ENCODE measurements at regions not wholly inside any gene's neighbourhood (a gene's known extent, or its start where the extent isn't known, plus 50 kb on each side); places are given as distances from the start of the nearest gene placed in this dataset.

- Histone ChIP-seq H2BK5ac (ENCODE audit: low read depth, low read length, poor library complexity) (no peak overlapping the region), H3K9ac (ENCODE audit: low read length) (no peak overlapping the region), H3K79me1 (ENCODE audit: low read length) (no peaks in the 10 kb centered on the region), H2AK5ac (ENCODE audit: low read length) (no peak overlapping the region), H3K4me1 (ENCODE audit: control insufficient read depth in 1 of 2, insufficient read depth in 2 of 2, low read length in 2 of 2) (no peaks in the 10 kb centered on the region), H2BK12ac (ENCODE audit: low read length) (no peak overlapping the region), H3K4me2 (ENCODE audit: low read length) (no peak overlapping the region), H3K9me3 (ENCODE audit: insufficient read depth, low read depth, low read length) (peaks cover 6% of the 10 kb centered on the region), H3K36me3 (ENCODE audit: control insufficient read depth in 1 of 2, insufficient read depth in 2 of 2, low read length in 2 of 2) (no peaks in the 10 kb centered on the region), H2BK120ac (ENCODE audit: insufficient read depth, low read length, poor library complexity) (no peak overlapping the region), H3K23ac (ENCODE audit: low read length) (no peak overlapping the region), H4K91ac (ENCODE audit: low read depth, low read length) (no peak overlapping the region), H3K4me3 (ENCODE audit: low read depth, low read length) (no peak overlapping the region), H2AFZ (ENCODE audit: insufficient read depth, low read length, poor library complexity) (no peak overlapping the region), H4K12ac (ENCODE audit: low read depth, low read length) (no peak overlapping the region), H3K27ac (ENCODE audit: low read depth, low read length) (no peak overlapping the region), H3K14ac (ENCODE audit: low read length) (no peak overlapping the region), H3K27me3 (ENCODE audit: insufficient read depth, low read length) (no peaks in the 10 kb centered on the region), H4K8ac (ENCODE audit: low read depth, low read length) (no peak overlapping the region), H3K79me2 (ENCODE audit: control insufficient read depth, insufficient read depth, low read length, poor library complexity) (no peaks in the 10 kb centered on the region), H3K4ac (ENCODE audit: low read depth, low read length) (no peak overlapping the region), H3K18ac (ENCODE audit: low read length) (no peak overlapping the region)
- no peak for DNase-seq
- no CpG with 5 or more reads among the region's 5 CpGs for WGBS (ENCODE audit: extremely low coverage, insufficient coverage, insufficient read length)
Measured at GRCh38 chr11:119519796-119520195, 96.8 kb upstream of the THY1 start.

DNA sequence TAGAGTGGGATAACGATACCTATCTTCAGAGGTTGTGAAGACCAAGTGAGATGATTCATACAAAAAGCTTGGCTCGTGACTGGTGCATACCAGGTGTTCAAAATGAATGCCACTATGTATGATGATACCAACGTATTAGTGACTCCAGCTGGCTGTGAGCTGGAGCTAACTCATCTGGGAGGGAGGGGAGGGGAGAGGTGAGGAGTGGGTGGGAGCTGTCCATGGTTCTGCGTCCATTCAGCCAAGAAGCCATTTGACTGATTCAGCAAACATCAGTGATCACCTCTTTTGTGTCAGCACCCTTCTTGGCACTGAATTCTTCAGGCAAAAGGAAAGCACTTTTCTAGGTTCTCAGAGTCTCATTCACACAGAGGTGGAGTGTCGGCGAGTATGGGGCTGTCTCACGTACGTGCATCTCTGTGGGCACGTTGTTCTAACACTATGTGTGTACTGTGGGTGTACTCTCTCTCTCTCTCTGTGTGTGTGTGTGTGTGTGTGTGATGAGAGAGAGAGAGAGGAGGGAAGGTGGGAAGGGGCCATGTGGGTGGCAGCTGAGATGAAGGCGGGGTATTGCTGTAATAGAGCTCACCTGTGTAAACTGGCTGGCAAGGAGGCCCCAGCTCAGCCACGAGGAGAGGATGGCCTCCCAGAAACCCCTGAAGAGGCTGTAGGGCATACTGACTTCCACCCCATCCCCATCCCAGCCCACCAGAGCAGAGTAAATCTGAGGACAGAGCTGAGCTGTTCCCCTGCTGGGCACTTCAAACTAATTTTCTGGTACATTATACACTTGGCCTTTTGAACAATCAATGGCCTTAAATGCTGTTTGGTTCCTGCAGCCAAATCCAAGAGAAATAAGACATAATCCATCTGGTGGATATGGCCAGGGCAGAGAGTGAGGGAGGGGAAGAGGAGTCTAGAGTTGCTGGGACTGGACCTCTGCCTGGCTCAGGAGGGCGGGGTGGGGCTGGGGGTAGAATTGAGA lies 96.1 kb upstream of the THY1 start:
- WGBS (ENCODE audit: extremely low coverage, insufficient coverage, insufficient read length): no CpG with 5 or more reads among the region's 12 CpGs
- DNase-seq: peak in 1 of 2 donors; percentile 18
- Histone ChIP-seq H3K36me3 (ENCODE audit: control insufficient read depth in 1 of 2, insufficient read depth in 2 of 2, low read length in 2 of 2) (no peaks in the 10 kb centered on the region), H4K91ac (ENCODE audit: low read depth, low read length) (no peak overlapping the region), H3K27ac (ENCODE audit: low read depth, low read length) (no peak overlapping the region), H3K14ac (ENCODE audit: low read length) (no peak overlapping the region), H3K79me2 (ENCODE audit: control insufficient read depth, insufficient read depth, low read length, poor library complexity) (no peaks in the 10 kb centered on the region), H2AFZ (ENCODE audit: insufficient read depth, low read length, poor library complexity) (no peak overlapping the region), H4K12ac (ENCODE audit: low read depth, low read length) (no peak overlapping the region), H3K4me2 (ENCODE audit: low read length) (no peak overlapping the region), H3K4ac (ENCODE audit: low read depth, low read length) (no peak overlapping the region), H3K27me3 (ENCODE audit: insufficient read depth, low read length) (no peaks in the 10 kb centered on the region), H2BK12ac (ENCODE audit: low read length) (no peak overlapping the region), H3K79me1 (ENCODE audit: low read length) (no peaks in the 10 kb centered on the region), H3K9me3 (ENCODE audit: insufficient read depth, low read depth, low read length) (peaks cover 6% of the 10 kb centered on the region), H2BK120ac (ENCODE audit: insufficient read depth, low read length, poor library complexity) (no peak overlapping the region), H2AK5ac (ENCODE audit: low read length) (no peak overlapping the region), H3K4me1 (ENCODE audit: control insufficient read depth in 1 of 2, insufficient read depth in 2 of 2, low read length in 2 of 2) (no peaks in the 10 kb centered on the region), H3K9ac (ENCODE audit: low read length) (no peak overlapping the region), H4K8ac (ENCODE audit: low read depth, low read length) (no peak overlapping the region), H2BK5ac (ENCODE audit: low read depth, low read length, poor library complexity) (no peak overlapping the region), H3K18ac (ENCODE audit: low read length) (no peak overlapping the region), H3K4me3 (ENCODE audit: low read depth, low read length) (no peak overlapping the region), H3K23ac (ENCODE audit: low read length) (no peak overlapping the region)

- Histone ChIP-seq H2BK5ac (ENCODE audit: low read depth, low read length, poor library complexity) (no peak overlapping the region), H3K4ac (ENCODE audit: low read depth, low read length) (no peak overlapping the region), H2BK120ac (ENCODE audit: insufficient read depth, low read length, poor library complexity) (no peak overlapping the region), H3K36me3 (ENCODE audit: control insufficient read depth in 1 of 2, insufficient read depth in 2 of 2, low read length in 2 of 2) (no peaks in the 10 kb centered on the region), H3K18ac (ENCODE audit: low read length) (no peak overlapping the region), H3K23ac (ENCODE audit: low read length) (no peak overlapping the region), H3K4me3 (ENCODE audit: low read depth, low read length) (no peak overlapping the region), H4K12ac (ENCODE audit: low read depth, low read length) (no peak overlapping the region), H3K14ac (ENCODE audit: low read length) (no peak overlapping the region), H2AFZ (ENCODE audit: insufficient read depth, low read length, poor library complexity) (no peak overlapping the region), H3K9ac (ENCODE audit: low read length) (no peak overlapping the region), H2AK5ac (ENCODE audit: low read length) (no peak overlapping the region), H3K9me3 (ENCODE audit: insufficient read depth, low read depth, low read length) (peaks cover 7% of the 10 kb centered on the region), H3K79me2 (ENCODE audit: control insufficient read depth, insufficient read depth, low read length, poor library complexity) (no peaks in the 10 kb centered on the region), H3K4me2 (ENCODE audit: low read length) (no peak overlapping the region), H4K91ac (ENCODE audit: low read depth, low read length) (no peak overlapping the region), H2BK12ac (ENCODE audit: low read length) (no peak overlapping the region), H3K27me3 (ENCODE audit: insufficient read depth, low read length) (no peaks in the 10 kb centered on the region), H4K8ac (ENCODE audit: low read depth, low read length) (no peak overlapping the region), H3K27ac (ENCODE audit: low read depth, low read length) (no peak overlapping the region), H3K79me1 (ENCODE audit: low read length) (no peaks in the 10 kb centered on the region), H3K4me1 (ENCODE audit: control insufficient read depth in 1 of 2, insufficient read depth in 2 of 2, low read length in 2 of 2) (no peaks in the 10 kb centered on the region)
- DNase-seq: no peak
- no CpG with 5 or more reads among the region's 12 CpGs for WGBS (ENCODE audit: extremely low coverage, insufficient coverage, insufficient read length)
Measured at GRCh38 chr11:119515771-119516400, 92.9 kb upstream of the THY1 start.

DNA sequence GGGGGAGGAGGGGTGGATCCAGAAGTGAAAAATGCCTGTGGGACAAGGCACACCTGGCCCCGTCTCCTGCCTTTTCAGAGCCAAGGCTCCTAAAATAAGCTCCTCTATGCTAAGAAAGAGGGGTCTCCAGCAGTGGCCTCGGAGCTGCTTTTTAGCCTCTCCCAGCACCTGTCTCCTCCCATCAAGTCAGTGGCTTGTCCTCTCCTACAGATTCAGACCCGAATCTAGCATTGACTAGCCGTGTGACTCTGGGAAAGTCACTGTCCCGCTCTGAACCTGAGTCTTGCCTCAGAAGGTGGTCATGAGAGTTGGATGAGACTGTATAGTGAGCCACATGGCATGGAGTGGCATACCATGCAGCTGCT lies 90.8 kb upstream of the THY1 start:
- Histone ChIP-seq H3K79me1 (ENCODE audit: low read length) (no peaks in the 10 kb centered on the region), H4K91ac (ENCODE audit: low read depth, low read length) (no peak overlapping the region)
- WGBS (ENCODE audit: extremely low coverage, insufficient coverage, insufficient read length): no CpG with 5 or more reads among the region's 5 CpGs

More for the DNA sequence above, 90.8 kb upstream of the THY1 start:
- no peak overlapping the region for H2AFZ ChIP-seq (ENCODE audit: insufficient read depth, low read length, poor library complexity)
- no peak overlapping the region for H3K4ac ChIP-seq (ENCODE audit: low read depth, low read length)
- H3K4me1 ChIP-seq (ENCODE audit: control insufficient read depth in 1 of 2, insufficient read depth in 2 of 2, low read length in 2 of 2): no peaks in the 10 kb centered on the region
- H2BK12ac ChIP-seq (ENCODE audit: low read length): no peak overlapping the region
- no peak for DNase-seq
- no peak overlapping the region for H3K9ac ChIP-seq (ENCODE audit: low read length)
- no peak overlapping the region for H3K27ac ChIP-seq (ENCODE audit: low read depth, low read length)
- H3K36me3 ChIP-seq (ENCODE audit: control insufficient read depth in 1 of 2, insufficient read depth in 2 of 2, low read length in 2 of 2): no peaks in the 10 kb centered on the region
- H3K18ac ChIP-seq (ENCODE audit: low read length): no peak overlapping the region
- no peak overlapping the region for H2BK5ac ChIP-seq (ENCODE audit: low read depth, low read length, poor library complexity)
- H2BK120ac ChIP-seq (ENCODE audit: insufficient read depth, low read length, poor library complexity): no peak overlapping the region
- no peak overlapping the region for H3K23ac ChIP-seq (ENCODE audit: low read length)
- no peak overlapping the region for H3K14ac ChIP-seq (ENCODE audit: low read length)
- no peak overlapping the region for H4K8ac ChIP-seq (ENCODE audit: low read depth, low read length)
- H3K4me3 ChIP-seq (ENCODE audit: low read depth, low read length): no peak overlapping the region
- no peak overlapping the region for H4K12ac ChIP-seq (ENCODE audit: low read depth, low read length)
- H3K9me3 ChIP-seq (ENCODE audit: insufficient read depth, low read depth, low read length): peaks cover 10% of the 10 kb centered on the region
- no peaks in the 10 kb centered on the region for H3K79me2 ChIP-seq (ENCODE audit: control insufficient read depth, insufficient read depth, low read length, poor library complexity)
- H3K27me3 ChIP-seq (ENCODE audit: insufficient read depth, low read length): no peaks in the 10 kb centered on the region
- H3K4me2 ChIP-seq (ENCODE audit: low read length): no peak overlapping the region
- no peak overlapping the region for H2AK5ac ChIP-seq (ENCODE audit: low read length)
